ENCODE measurements at regions not wholly inside any gene's neighbourhood (a gene's known extent, or its start where the extent isn't known, plus 50 kb on each side); places are given as distances from the start of the nearest gene placed in this dataset.

DNA sequence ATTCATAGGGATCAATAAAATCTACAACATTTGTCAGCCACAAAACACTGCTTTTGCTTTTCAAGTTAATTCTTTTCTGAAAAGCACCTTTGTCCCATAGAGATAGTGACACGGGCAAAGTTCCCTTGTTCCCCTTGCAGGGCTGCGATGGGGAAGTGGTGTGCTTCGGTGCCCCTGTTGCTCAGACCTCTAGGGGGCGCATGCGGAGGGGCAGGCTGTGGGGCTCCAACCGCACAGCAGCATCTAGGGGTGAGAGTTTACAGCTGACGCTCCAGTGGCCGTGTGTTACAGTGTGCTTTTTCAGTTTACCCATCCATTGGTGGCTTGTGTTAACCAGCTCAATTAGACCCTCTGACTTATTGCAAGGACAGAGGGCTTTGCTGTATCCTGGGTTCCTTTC lies 1432.2 kb upstream of the ACVR2A start:
- TF ChIP-seq, protein P1, sequence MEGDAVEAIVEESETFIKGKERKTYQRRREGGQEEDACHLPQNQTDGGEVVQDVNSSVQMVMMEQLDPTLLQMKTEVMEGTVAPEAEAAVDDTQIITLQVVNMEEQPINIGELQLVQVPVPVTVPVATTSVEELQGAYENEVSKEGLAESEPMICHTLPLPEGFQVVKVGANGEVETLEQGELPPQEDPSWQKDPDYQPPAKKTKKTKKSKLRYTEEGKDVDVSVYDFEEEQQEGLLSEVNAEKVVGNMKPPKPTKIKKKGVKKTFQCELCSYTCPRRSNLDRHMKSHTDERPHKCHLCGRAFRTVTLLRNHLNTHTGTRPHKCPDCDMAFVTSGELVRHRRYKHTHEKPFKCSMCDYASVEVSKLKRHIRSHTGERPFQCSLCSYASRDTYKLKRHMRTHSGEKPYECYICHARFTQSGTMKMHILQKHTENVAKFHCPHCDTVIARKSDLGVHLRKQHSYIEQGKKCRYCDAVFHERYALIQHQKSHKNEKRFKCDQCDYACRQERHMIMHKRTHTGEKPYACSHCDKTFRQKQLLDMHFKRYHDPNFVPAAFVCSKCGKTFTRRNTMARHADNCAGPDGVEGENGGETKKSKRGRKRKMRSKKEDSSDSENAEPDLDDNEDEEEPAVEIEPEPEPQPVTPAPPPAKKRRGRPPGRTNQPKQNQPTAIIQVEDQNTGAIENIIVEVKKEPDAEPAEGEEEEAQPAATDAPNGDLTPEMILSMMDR (conservative IDR thresholded peaks at IDR 0.05; ENCODE audit: low read depth, low read length) = peak; percentile 40; the same call in 1 of the 2 replicates
- TF ChIP-seq EZH2 (IDR thresholded peaks at IDR 0.05; ENCODE audit: borderline replicate concordance, low read depth, low read length, poor library complexity, severe bottlenecking) = no peak
